Liver (tissue), 3 donors: ENCODE measurements at regions not wholly inside any gene's neighbourhood (a gene's known extent, or its start where the extent isn't known, plus 50 kb on each side); places are given as distances from the start of the nearest gene placed in this dataset.

ENCODE experiments used
- CTCF ChIP-seq: fragments of 150-350 bp; IDR thresholded peaks from 2 replicates; pipeline ENCODE4 v1.5.1; 2017; ENCODE audit warnings: improper control_type of control experiment, low read depth, low read length; ENCODE audit not compliant: missing input control
- EGR1 ChIP-seq, 2 donors: IDR thresholded peaks; 2 replicates each; pipeline ENCODE4 v1.6.1; 2016 to 2018; ENCODE audit warnings: antibody characterized with exemption in 2 of 2, low read depth in 2 of 2
- HNF4G ChIP-seq: IDR thresholded peaks from 2 replicates; pipeline ENCODE4 v1.6.1; 2016; ENCODE audit warnings: antibody characterized with exemption
- REST ChIP-seq: IDR thresholded peaks from 2 replicates; pipeline ENCODE4 v1.6.1; 2016; ENCODE audit warnings: antibody characterized with exemption, mild to moderate bottlenecking
- RXRA ChIP-seq, 2 donors: IDR thresholded peaks; 2 replicates each; pipeline ENCODE4 v1.6.1; 2017 to 2018; ENCODE audit warnings: antibody characterized with exemption in 2 of 2, mild to moderate bottlenecking in 1 of 2
- TAF1 ChIP-seq: conservative IDR thresholded peaks from 2 replicates; pipeline ENCODE4 v1.6.1; 2016; ENCODE audit warnings: antibody characterized with exemption, mild to moderate bottlenecking
- donor health status: healthy.
- donor health status: healthy.

- TF ChIP-seq CTCF (no peak), TAF1 (no peak), REST (no peak), HNF4G (no peak), RXRA (IDR thresholded peaks at IDR 0.05) (no peak), EGR1 (IDR thresholded peaks at IDR 0.05; ENCODE audit: low read depth in 2 of 2) (no peak)
These were observed 478.6 kb downstream of the EFNB2 start for GRCh38 chr13:106056851-106057250.
